Breast epithelium (tissue), 3 donors: ENCODE measurements at regions not wholly inside any gene's neighbourhood (a gene's known extent, or its start where the extent isn't known, plus 50 kb on each side); places are given as distances from the start of the nearest gene placed in this dataset.

Experiments
- CTCF ChIP-seq, 3 donors: fragments of 450-650 bp; IDR thresholded peaks; one replicate each; pipeline ENCODE4 v1.5.1; 2016 to 2017; ENCODE audit warnings: antibody characterized with exemption in 3 of 3, mild to moderate bottlenecking in 3 of 3, moderate library complexity in 3 of 3
- POLR2A ChIP-seq: fragments of 450-650 bp; IDR thresholded peaks from one replicate; pipeline ENCODE4 v1.6.1; 2016; ENCODE audit warnings: antibody characterized with exemption, mild to moderate bottlenecking, moderate library complexity

GRCh38 chr4:160319868-160320260, 1217.0 kb downstream of the RAPGEF2 start:
- TF ChIP-seq CTCF (IDR thresholded peaks at IDR 0.05), result no peak
- TF ChIP-seq POLR2A, result no peak
